HG03571 (cell line): ENCODE measurements at regions not wholly inside any gene's neighbourhood (a gene's known extent, or its start where the extent isn't known, plus 50 kb on each side); places are given as distances from the start of the nearest gene placed in this dataset.
"Not testable (repeated sequence)": the region's sequence is repeated elsewhere in the genome, so short reads cannot be mapped to it uniquely, and the experiment has no call there.

ENCODE experiments used
- ATAC-seq: cut with Tn5 transposase; IDR thresholded peaks from one replicate; pipeline ENCODE4 v1.9.1; 2021; ENCODE audit not compliant: unreplicated experiment

GRCh38 chr5:7075470-7075869 lies 320.5 kb upstream of the ADCY2 start:
- ATAC-seq, result no peak

- ATAC-seq, result no peak
Measured at GRCh38 chr5:7078101-7078500, 317.8 kb upstream of the ADCY2 start.

DNA sequence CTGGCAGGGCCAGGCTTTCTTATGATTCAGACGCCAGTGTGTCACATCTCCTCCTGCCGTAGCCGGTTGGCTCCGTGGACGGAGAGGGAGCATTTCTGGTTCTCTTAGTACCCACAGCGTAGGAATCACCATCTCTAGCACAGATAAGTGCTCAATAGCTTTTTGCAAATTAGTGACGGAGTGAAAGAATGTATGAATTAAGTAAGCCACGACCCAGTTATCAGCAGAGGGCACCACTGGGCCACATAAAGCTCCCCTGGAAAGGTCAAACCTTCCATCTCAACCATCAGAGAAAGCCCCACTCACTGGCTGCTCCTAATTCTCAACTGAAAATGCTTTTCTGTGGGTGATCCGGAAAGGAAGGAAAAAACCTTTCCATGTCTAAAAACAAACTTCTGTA lies 317.0 kb upstream of the ADCY2 start:
- ATAC-seq, result no peak

DNA sequence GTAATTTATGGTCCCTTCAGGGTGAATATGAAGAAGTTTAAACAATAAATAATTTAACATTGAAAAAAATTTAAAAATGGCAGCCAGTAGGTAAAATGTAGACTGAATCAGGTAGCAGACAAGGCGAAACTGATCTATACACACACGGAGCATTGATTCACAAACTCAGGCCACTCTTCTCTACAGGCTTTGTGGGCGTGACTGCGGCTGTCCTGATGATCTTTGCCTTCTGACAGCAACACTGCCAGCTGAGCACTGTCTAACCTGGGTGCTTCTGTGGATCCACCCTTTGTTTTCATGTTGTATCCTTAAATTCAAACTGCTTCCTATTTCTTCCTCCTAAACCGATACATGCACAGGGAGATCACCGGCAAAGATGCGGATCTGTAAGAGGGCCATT lies 315.4 kb upstream of the ADCY2 start:
- no peak for ATAC-seq

DNA sequence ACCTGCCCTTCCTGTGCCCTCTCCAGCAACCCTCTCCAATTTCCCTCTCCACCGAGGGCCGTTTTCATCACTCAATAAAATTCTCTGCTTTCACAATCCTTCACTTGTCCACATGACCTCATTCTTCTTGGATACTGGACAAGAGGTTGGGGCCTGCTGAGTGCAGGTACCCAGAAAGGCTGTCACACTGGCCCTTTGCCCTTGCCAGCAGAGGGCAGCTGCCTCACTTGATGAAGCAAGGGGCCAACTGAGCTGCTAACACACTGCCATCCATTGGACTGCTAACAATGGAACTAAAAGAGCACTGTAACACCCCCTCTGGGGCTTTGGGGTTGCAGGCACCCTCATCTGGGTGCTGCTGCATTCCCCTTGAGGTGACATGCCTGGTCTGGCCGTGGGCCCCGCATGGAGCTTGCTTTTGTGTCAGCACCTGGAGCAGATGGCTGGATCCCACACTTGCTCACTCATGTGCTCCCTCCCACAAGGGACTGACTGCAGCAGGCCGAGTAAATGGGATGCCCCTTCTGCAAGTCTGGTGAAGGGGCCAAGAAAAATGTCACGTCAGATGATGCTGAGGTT lies 308.1 kb upstream of the ADCY2 start:
- no peak for ATAC-seq

- no peak for ATAC-seq
Measured at GRCh38 chr5:7088849-7089248, 307.1 kb upstream of the ADCY2 start.

- no peak for ATAC-seq
Measured at GRCh38 chr5:7094626-7095025, 301.3 kb upstream of the ADCY2 start.

DNA sequence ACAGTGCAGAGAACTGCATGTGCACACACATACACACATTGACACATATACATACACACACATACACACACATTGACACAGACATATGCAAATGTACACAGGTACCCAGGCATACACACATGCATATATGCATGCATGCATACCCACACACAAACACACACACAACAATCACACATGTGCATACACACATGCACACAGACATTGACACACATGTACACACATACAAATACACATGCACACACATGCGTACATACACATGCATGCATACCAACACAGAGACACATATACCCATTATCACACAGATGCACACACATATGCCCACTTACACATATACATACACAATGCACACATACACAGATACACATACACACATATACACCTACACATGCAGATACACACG lies 299.6 kb upstream of the ADCY2 start:
- no peak for ATAC-seq

GRCh38 chr5:7105358-7105757 lies 290.6 kb upstream of the ADCY2 start:
- no peak for ATAC-seq

GRCh38 chr5:7117961-7118360 lies 278.0 kb upstream of the ADCY2 start:
- no peak for ATAC-seq

GRCh38 chr5:7131680-7132079 lies 264.3 kb upstream of the ADCY2 start:
- no peak for ATAC-seq

DNA sequence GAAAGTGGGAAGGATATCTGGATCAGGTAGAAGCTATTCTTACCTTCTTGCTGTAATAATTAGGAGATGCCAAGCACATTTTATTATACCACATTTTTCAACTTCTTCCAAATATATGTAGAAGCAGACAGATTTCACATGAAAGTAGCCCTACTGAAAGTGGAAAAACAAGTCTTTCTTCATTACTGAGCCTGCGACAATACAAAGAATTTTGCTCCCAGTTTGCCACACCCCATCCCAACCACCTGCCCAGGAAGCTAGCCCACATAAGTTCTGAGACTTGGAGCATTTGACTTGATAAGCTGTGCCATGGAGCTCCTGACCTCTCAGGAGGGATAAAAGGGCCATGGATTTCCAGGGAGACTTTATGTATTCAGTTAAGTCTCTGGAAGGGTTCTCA lies 249.1 kb upstream of the ADCY2 start:
- ATAC-seq, result no peak

DNA sequence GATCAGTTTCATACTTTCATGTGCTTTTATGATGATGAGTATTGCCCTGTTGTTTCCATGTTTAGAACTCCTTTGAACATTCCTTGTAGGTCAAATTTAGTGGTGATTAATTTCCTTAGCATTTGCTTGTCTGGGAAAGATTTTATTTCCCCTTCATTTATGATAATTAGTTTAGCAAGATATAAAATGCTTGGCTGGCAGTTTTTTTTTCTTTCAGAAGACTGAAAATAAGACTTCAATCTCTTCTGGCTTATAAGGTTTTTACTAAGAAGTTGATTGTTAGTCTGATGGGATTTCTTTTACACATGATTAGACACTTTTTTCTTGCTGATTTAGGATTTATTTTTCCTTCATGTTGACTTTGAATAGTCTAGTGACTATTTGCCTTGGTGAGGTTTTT lies 238.9 kb upstream of the ADCY2 start:
- no peak for ATAC-seq

DNA sequence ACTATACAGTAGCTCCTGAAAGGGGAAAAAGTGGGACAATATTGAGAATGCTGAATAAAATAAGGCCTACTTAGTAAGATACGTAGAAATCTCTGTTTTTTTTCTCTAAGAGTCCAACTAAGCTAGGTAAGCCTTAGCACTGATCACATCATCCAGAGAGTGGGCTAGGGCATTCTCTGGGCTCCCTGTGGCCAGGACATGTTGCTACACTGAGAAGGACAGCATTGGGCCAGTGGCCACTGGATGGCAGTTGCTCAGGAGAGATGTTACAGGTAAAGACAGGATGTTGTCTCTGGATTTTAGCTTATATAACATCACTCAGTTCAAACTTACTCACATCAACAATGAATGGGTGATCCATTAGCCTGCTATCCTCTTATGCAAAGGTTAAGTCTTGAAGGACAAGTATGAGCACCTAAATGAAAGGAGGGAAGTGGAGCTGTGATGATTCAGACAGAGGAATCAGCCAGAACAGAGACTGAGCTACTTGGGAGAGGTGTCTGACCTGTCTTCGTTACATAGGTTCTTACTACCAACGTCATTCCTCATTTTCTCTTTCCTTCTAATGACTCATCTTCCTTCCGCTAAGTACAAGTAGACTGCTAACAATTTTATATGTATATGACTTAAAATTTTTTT lies 226.6 kb upstream of the ADCY2 start:
- ATAC-seq, result no peak

DNA sequence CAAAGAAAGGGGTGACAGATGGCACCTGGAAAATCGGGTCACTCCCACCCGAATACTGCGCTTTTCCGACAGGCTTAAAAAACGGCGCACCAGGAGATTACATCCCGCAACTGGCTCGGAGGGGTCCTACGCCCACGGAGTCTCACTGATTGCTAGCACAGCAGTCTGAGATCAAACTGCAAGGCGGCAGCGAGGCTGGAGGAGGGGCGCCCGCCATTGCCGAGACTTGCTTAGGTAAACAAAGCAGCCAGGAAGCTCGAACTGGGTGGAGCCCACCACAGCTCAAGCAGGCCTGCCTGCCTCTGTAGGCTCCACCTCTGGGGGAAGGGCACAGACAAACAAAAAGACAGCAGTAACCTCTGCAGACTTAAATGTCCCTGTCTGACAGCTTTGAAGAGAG lies 225.2 kb upstream of the ADCY2 start:
- ATAC-seq, result not testable (repeated sequence)

DNA sequence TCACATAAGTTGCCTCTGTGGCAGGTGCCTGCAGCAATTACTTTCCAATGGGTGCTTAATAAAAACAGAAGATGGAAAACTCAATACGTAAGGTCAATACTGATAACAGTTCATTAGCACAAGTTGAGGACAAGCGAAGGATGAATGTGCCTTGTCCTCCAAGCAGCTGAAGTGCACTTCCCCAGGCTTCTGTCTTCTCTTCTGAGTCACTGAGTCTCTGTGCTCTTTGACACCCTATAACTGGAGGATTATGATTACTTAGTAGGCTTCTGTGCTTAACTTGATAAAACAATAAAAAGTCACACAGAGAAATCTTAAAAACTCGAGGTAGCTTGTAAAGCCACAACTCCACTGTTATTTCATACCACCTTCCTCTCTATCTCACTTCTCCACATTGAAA lies 216.6 kb upstream of the ADCY2 start:
- ATAC-seq, result no peak

DNA sequence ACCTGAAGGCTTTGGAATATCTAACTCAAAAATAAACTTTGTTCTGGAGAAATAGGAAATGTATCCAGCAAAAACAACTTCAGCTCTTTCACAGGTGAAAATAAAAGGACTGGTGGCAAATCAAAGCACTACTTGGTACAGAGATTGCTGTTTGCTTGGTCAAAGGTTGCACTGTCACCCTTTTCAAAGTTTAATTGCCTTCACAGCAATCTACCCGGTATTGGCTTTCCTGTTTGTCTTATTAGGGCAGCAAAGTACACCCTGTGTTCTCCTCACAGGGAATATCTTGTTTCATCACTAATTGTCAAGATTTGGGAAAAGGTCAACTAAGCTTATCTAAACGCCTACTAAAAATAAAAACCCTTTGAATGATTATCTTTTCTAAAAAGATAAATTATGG lies 214.1 kb upstream of the ADCY2 start:
- no peak for ATAC-seq

GRCh38 chr5:7185742-7186141 lies 210.2 kb upstream of the ADCY2 start:
- no peak for ATAC-seq

GRCh38 chr5:7186818-7187217 lies 209.1 kb upstream of the ADCY2 start:
- ATAC-seq, result no peak

GRCh38 chr5:7190712-7191250 lies 205.2 kb upstream of the ADCY2 start:
- no peak for ATAC-seq

GRCh38 chr5:7192016-7192415 lies 203.9 kb upstream of the ADCY2 start:
- ATAC-seq, result no peak

DNA sequence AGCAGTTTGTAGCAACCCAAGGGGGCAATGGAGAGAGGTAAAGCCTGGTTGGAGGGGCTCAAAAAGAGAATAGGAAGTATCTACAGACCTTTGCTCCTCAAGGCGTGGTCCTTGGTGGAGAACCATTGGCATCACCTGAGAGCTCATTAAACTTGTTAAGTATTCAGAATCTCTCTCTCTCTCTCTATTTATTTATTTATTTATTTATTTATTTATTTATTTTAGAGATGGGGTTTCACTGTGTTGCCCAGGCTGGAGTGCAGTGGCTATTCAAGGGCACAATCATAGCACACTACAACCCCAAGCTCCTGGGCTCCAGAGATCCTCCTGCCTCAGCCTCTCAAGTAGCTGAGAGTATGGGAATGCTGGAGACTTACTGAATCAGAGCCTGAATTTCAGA lies 193.1 kb upstream of the ADCY2 start:
- ATAC-seq, result no peak

DNA sequence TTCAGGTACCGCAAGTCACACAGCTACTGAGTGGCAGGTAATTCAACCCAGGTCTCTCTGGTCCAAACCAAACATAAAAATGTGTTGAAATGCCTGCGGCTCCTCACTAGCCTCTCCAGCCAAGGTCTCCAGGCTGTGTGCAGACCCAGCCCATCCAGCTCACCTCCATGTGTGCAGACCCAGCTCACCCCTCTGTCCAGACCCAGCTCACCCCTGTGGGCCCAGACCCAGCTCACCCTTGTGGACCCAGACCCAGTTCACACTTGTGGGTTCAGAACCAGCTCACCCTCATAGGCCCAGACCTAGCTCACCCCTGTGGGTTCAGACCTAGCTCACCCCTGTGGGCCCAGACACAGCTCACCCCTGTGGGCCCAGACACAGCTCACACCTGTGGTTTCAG lies 188.0 kb upstream of the ADCY2 start:
- ATAC-seq, result no peak
